GM18861 (cell line): ENCODE measurements at regions not wholly inside any gene's neighbourhood (a gene's known extent, or its start where the extent isn't known, plus 50 kb on each side); places are given as distances from the start of the nearest gene placed in this dataset.

ENCODE experiments used
- ATAC-seq: cut with Tn5 transposase; IDR thresholded peaks from one replicate; pipeline ENCODE4 v1.9.1; 2021; ENCODE audit not compliant: unreplicated experiment

DNA sequence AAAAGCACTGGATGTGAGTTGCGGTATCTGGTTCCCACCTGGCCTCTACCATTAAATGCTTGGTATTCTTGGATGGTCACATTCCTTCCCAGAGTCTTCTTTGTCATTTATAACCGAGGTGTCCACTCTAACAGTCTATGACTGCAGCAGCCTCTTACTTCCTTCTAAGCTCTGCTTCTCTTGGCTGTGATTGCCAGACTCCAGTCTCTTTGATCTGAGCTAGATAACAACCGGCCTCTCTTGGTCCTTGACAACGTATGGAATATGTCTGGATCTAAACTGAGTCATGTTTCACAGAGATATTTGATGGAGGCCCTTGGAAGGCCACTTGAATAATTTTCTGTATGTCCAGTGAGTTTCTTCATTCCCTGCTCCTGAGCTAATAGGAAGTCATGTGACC, 141.6 kb upstream of the TENM4 start:
- no peak for ATAC-seq

- no peak for ATAC-seq
These were observed 138.2 kb upstream of the TENM4 start for GRCh38 chr11:79579063-79579462.

DNA sequence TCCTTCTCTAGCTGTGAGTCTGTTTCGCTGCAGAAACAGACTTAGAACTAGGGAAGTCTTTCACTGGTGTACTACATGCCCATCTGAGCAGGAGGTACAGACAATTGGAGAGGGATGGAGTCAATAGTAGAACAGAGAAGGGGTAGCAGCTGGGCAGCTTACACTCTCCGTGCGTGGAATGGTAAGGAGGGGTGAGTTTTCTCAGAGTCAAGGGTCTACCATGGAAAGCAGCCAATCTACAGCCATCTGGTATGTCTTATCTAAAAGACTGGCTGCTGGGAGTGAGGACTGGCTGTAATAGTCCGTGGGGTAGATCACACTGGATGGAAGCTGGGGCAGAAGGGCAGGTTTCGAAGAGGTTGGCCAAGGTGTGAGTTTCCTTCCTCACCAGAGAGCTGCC, 137.3 kb upstream of the TENM4 start:
- no peak for ATAC-seq

GRCh38 chr11:79575701-79576100, 134.9 kb upstream of the TENM4 start:
- no peak for ATAC-seq

DNA sequence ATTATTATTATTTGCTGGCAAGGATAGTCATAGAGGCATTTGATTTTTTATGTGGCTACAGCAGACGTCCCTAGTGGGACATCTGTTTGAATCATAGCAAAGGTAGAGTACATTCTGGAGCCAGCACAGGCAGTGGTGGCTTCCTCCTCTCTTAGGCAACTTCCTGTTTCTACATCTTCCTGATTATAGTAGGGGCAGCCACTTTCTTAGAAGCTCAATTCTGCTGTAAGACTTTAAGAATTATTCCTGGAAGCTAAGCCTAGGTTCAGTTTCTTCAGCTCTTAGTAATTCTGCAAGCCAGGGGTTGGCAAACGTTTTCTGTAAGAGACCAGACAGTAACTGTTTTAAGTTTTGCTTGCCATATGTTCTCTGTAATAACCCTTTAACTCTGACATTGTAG, 129.3 kb upstream of the TENM4 start:
- no peak for ATAC-seq

- ATAC-seq = no peak
These were observed 123.6 kb upstream of the TENM4 start for GRCh38 chr11:79564288-79564925.

DNA sequence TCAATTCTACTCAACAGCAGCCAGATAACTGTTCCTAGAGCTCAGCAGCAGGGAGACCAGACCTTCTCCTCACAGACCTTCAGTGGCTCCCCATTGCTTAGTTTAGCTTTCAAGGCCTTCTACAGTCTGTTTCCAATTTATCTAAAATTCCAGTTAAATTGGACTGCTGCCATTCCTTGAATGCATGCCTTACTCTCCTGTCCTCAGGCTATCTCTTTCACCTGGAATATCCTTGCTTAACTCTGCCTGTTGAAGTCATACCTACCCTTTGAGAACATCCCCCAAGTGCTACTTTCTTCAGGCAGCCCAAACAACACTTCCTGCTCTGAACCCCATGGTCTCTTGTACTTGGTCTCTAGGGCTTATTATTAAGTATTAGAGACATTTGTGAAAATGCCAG, 120.7 kb upstream of the TENM4 start:
- ATAC-seq = no peak

- no peak for ATAC-seq
These were observed 110.0 kb upstream of the TENM4 start for GRCh38 chr11:79550809-79551208.

DNA sequence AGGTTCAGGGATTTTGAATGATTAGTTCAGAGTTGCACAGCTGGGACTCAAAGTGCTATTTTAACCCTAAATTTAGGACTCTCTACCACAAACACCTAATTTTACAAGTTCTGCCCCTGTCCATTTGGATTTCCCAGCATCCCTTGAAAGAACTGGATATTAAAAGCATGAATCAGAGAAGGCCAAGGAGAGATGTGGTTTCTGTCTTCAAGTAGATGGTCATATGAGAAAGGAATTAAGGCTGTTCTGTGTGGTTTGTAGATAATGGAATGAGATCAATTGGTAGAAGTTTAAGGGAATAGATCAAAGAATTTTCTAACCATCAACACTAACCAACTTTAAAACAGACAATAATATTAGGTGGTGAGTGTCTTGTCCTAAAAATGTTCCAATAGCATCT, 106.4 kb upstream of the TENM4 start:
- no peak for ATAC-seq

DNA sequence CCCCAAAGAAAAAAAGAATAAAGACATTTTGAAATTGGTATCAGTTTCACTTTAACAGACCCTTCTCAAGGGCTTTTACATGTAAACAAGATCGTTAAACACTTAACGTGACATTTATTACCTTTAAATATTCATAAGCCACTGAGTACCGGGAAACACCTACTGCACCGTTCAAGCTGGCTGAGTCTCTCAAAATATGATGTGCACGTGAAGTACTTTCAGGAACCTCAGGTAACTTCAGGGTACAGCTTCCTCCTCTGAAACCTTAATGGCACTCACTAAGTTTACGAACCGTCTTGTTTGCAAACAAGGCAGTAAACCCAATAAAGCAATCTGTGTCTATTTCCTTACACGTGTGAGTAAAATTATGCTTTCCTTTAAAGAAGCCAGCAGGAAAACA, 105.5 kb upstream of the TENM4 start:
- no peak for ATAC-seq

- ATAC-seq = no peak
These were observed 103.5 kb upstream of the TENM4 start for GRCh38 chr11:79544361-79544760.

- no peak for ATAC-seq
These were observed 102.3 kb upstream of the TENM4 start for GRCh38 chr11:79543101-79543500.

DNA sequence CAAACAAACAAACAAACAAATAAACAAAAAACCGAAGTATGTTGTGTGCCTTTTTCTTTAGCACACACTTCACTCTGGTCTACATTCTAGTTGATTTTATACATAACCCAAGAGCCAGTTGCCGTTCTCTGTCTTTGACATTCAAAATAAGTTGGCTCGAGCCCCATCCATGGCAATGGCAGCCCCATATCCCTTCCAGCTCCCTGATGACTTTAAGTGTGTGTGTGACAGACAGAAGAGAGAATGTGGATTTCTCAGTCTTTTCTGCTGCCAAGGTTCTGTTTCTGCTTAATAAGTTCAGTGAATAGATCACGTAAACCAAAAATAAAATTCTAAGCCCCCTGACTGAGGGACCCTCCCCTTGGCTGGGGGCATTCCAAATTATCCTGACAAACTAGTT, 100.6 kb upstream of the TENM4 start:
- ATAC-seq = no peak

- no peak for ATAC-seq
These were observed 97.9 kb upstream of the TENM4 start for GRCh38 chr11:79538775-79539174.

- ATAC-seq = no peak
These were observed 95.5 kb upstream of the TENM4 start for GRCh38 chr11:79536155-79536917.

DNA sequence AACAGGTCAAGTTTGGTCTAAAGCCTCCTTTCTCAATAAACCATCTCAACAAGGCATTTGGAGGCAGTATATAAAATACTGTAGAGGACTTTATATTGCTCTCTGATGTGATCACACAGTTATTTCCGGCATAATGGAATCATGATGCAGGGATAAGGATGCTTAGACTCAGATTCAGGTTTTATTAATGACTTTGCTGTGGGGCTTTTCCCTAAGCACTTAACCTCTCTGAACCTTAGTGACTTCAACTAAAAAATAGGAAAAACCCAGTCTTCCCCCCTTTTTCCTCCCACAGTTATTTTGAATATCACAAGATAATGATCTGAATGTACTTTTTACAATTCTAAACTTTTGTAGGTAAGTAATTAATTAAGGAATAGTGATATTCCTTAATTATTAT, 94.8 kb upstream of the TENM4 start:
- ATAC-seq = no peak

GRCh38 chr11:79525257-79525656, 84.4 kb upstream of the TENM4 start:
- no peak for ATAC-seq

DNA sequence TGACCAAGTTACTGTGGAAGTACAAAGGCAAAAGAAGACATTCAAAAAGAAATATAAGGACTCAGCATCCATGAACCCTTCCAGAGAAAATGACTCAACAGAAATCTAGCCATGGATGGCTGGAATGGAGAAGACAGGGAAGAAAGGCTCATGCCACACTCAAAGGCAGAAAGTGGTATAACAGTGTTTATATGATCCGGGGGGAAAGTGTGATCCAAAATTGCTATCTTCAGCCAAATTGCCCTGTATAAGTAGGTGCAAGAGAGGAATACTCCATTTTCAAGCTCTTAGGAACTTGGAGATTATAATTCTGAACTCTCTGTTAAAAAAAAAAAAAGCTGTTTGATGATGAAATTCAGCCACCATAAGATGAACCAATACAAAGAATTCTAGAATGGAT, 81.8 kb upstream of the TENM4 start:
- ATAC-seq = no peak

- no peak for ATAC-seq
These were observed 79.3 kb upstream of the TENM4 start for GRCh38 chr11:79520086-79520485.

GRCh38 chr11:79515781-79516180, 75.0 kb upstream of the TENM4 start:
- ATAC-seq = no peak

DNA sequence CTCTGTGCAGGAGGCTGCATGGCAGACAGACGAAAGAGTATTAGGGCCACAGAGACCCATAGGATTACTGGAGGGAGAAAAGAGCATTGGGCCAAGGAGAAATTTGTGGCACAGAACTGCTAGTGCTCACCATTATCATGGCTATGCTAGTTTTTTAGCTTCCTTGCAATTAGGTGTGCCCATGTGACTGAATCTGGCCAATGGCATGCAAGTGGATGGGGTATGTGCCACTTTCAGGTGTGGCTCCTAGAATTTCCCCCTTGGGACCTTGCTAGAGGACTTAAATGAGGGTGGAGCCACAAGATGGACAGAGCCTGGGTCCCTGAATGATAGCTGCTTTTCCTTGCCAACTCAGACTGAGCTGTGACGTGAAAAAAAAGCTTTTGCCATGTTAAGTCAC, 73.9 kb upstream of the TENM4 start:
- no peak for ATAC-seq

DNA sequence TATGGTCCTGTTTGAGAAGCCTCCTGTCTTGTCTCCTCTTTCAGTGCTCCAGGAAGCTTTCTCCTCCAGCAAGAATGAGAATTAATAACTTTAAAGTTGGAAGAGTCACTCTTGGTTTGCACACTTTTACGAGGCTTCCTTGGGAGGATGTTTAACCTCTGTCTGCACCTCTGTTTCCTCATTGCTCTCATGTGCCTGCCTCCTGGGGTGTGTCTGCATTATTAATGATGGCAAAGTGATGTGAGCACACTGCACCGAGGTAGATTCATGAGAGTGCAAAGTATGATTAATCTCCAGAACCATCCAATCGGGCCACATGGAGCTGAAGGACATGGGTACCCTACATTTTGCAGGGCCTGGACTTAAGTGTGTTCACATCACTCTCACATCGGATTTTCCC, 73.5 kb upstream of the TENM4 start:
- no peak for ATAC-seq
